GM12878 (cell line): ENCODE measurements at regions not wholly inside any gene's neighbourhood (a gene's known extent, or its start where the extent isn't known, plus 50 kb on each side); places are given as distances from the start of the nearest gene placed in this dataset.

ENCODE experiments used
- ATAC-seq: fragments of 200-7000 bp; cut with Tn5 transposase; 3 replicates; pipeline ENCODE4 v1.9.1; 2020; ENCODE audit warnings: mild to moderate bottlenecking, moderate library complexity
- BruUV-seq: library from RNA; stranded (reverse); fragments of 400-500 nt; replicated peaks from 2 replicates; lab custom pipeline; 2021; lab: Mats Ljungman, UMichigan
- CTCF ChIA-PET: fragments of 300-600 bp; sonication (Branson Sonifier 250); formaldehyde crosslinking; extraction: SDS; loops from one replicate; lab custom pipeline; 2021; ENCODE audit warnings: inconsistent platforms; lab: Yijun Ruan, JAX
- POLR2A ChIA-PET: fragments of 350-600 bp; formaldehyde crosslinking; extraction: SDS; loops from one replicate; lab custom pipeline; 2021; ENCODE audit warnings: inconsistent platforms; lab: Charles Lee
- RAD21 ChIA-PET: fragments of 300-600 bp; sonication (Branson Sonifier 250); formaldehyde crosslinking; loops from one replicate; lab custom pipeline; 2023; ENCODE audit warnings: antibody characterized with exemption; ENCODE audit not compliant: unreplicated experiment; lab: Charles Lee
- SMC1A ChIA-PET: fragments of 300-600 bp; sonication (Branson Sonifier 250); formaldehyde crosslinking; loops from one replicate; lab custom pipeline; 2023; ENCODE audit not compliant: unreplicated experiment, uncharacterized antibody; lab: Charles Lee
- DNase-seq: peaks from one replicate; pipeline ENCODE4 v3.0.0-alpha.2; 2011; ENCODE audit warnings: low read depth, low spot score
- FAIRE-seq: peaks from 3 replicates; lab custom pipeline; 2011; peaks lifted over from hg19 to GRCh38; lab: Jason Lieb, UNC
- H2AFZ ChIP-seq: 2 replicates; pipeline ENCODE4 v1.6.0; 2011; ENCODE audit warnings: low read depth, low read length, control low read depth; ENCODE audit not compliant: control insufficient read depth
- H3K27ac ChIP-seq: 2 replicates; pipeline ENCODE4 v1.5.1; 2011; ENCODE audit warnings: control low read depth; ENCODE audit not compliant: control insufficient read depth, insufficient read depth
- H3K27me3 ChIP-seq, 2 experiments: replicated peaks in 1 of 2; 2 replicates each; pipeline versions ENCODE4 v1.6.0 to v1.6.1; 2011; ENCODE audit warnings: low read length in 1 of 2; ENCODE audit not compliant: control insufficient read depth in 2 of 2, insufficient read depth in 2 of 2
- H3K36me3 ChIP-seq, 2 experiments: 2 replicates each; pipeline ENCODE4 v1.5.1; 2011; ENCODE audit warnings: low read length in 1 of 2; ENCODE audit not compliant: control insufficient read depth in 2 of 2, insufficient read depth in 2 of 2
- H3K4me1 ChIP-seq: 2 replicates; pipeline ENCODE4 v1.6.1; 2011; ENCODE audit warnings: mild to moderate bottlenecking, low read length, moderate library complexity, mixed read lengths; ENCODE audit not compliant: control insufficient read depth, insufficient read depth
- H3K4me2 ChIP-seq: 2 replicates; pipeline ENCODE4 v1.6.0; 2011; ENCODE audit warnings: control low read depth; ENCODE audit not compliant: control insufficient read depth, insufficient read depth
- H3K4me3 ChIP-seq: fragments of 200-600 bp; sonication (generic); 2 replicates; pipeline ENCODE4 v1.5.1; 2016
- H3K79me2 ChIP-seq: 2 replicates; pipeline ENCODE4 v1.6.0; 2011; ENCODE audit warnings: low read length; ENCODE audit not compliant: control insufficient read depth, insufficient read depth
- H3K9ac ChIP-seq: 2 replicates; pipeline ENCODE4 v1.8.0; 2011; ENCODE audit warnings: low read length, control low read depth, mixed read lengths; ENCODE audit not compliant: control insufficient read depth, insufficient read depth
- H3K9me3 ChIP-seq: replicated peaks from 3 replicates; pipeline ENCODE4 v1.5.1; 2011; ENCODE audit warnings: mild to moderate bottlenecking, low read length; ENCODE audit not compliant: control insufficient read depth, insufficient read depth
- H4K20me1 ChIP-seq: 2 replicates; pipeline ENCODE4 v1.6.0; 2011; ENCODE audit not compliant: control insufficient read depth, insufficient read depth
- FOS ChIP-seq: IDR thresholded peaks from 3 replicates; pipeline ENCODE4 v1.6.1; 2011; ENCODE audit warnings: borderline replicate concordance; ENCODE audit not compliant: insufficient read length; ENCODE audit errors: extremely low read depth
- KAT2A ChIP-seq: conservative IDR thresholded peaks from 2 replicates; pipeline ENCODE4 v1.6.1; 2011; ENCODE audit warnings: low read depth, low read length; ENCODE audit not compliant: control insufficient read depth
- LARP7 ChIP-seq: fragments of 450-650 bp; IDR thresholded peaks from 2 replicates; pipeline ENCODE4 v1.6.1; 2017; ENCODE audit warnings: mild to moderate bottlenecking
- MEF2B ChIP-seq: fragments of 450-650 bp; IDR thresholded peaks from 2 replicates; pipeline ENCODE4 v1.6.1; 2018; ENCODE audit warnings: mild to moderate bottlenecking, moderate library complexity; ENCODE audit not compliant: partially characterized antibody, poor library complexity, severe bottlenecking
- MYC ChIP-seq: IDR thresholded peaks from 2 replicates; pipeline ENCODE4 v1.6.1; 2011; ENCODE audit warnings: mild to moderate bottlenecking, low read length, moderate library complexity, inconsistent platforms; ENCODE audit not compliant: insufficient read depth, insufficient replicate concordance, insufficient read length, severe bottlenecking
- NFYA ChIP-seq: IDR thresholded peaks from 2 replicates; pipeline ENCODE4 v1.6.1; 2011; ENCODE audit warnings: low read depth, mild to moderate bottlenecking, low read length, improper control_type of control experiment, borderline replicate concordance
- SREBF2 ChIP-seq: IDR thresholded peaks from 2 replicates; pipeline ENCODE4 v1.6.1; 2012; ENCODE audit warnings: mild to moderate bottlenecking, low read length
- TCF7 ChIP-seq: IDR thresholded peaks from 2 replicates; pipeline ENCODE4 v1.6.1; 2014; ENCODE audit warnings: antibody characterized with exemption, borderline replicate concordance
- USF1 ChIP-seq: IDR thresholded peaks from 2 replicates; pipeline ENCODE4 v1.6.1; 2011; ENCODE audit warnings: borderline replicate concordance, low read depth, mild to moderate bottlenecking, moderate library complexity, mixed read lengths, low read length; ENCODE audit not compliant: insufficient read depth; ENCODE audit errors: extremely low read length
- WGBS: methylation state at CpG from one replicate; pipeline ENCODE4 v1.1.6; 2016; ENCODE audit warnings: low lambda C conversion rate; ENCODE audit not compliant: insufficient replicate concordance, insufficient coverage; ENCODE audit errors: missing lambda C conversion rate; 5-methylcytosine and 5-hydroxymethylcytosine counted together
- in situ Hi-C: fragments of 300-500 bp; cut with MboI; formaldehyde crosslinking; loops from 9 replicates; pipeline ENCODE4 v1.14.3; 2018; ENCODE audit warnings: mixed read lengths
- intact Hi-C: fragments of 100-400 bp; cut with micrococcal nuclease; formaldehyde crosslinking; loops from one replicate; pipeline ENCODE4 v1.14.2; 2022; ENCODE audit not compliant: unreplicated experiment
- TF ChIP-seq, protein P1 (sequence below): fragments of 450-650 bp; IDR thresholded peaks from 2 replicates; pipeline ENCODE4 v1.6.1; 2016; ENCODE audit warnings: mild to moderate bottlenecking

GRCh38 chr10:3245395-3245794, 72.8 kb upstream of the PITRM1 start (continued):
- no peak for TF ChIP-seq MEF2B
- no peak for TF ChIP-seq SREBF2
- no peak for TF ChIP-seq USF1
- TF ChIP-seq LARP7 = no peak
- TF ChIP-seq MYC = no peak

GRCh38 chr10:3241967-3242650, 69.5 kb upstream of the PITRM1 start:
- no peaks in the 10 kb centered on the region for H3K79me2 ChIP-seq
- H3K27ac ChIP-seq = no peak overlapping the region
- ChIA-PET CTCF (interaction anchor here (2.6 kb wide), 1 partner anchor 1416 kb away, joined by 15 read pairs; no protein-coding TSS in a partner anchor), SMC1A (no interaction called here), POLR2A (no interaction called here), RAD21 (interaction anchor here (0.6 kb wide), 1 partner anchor 39 kb away, joined by 6 read pairs; no protein-coding TSS in a partner anchor)
- H3K9ac ChIP-seq = no peak overlapping the region
- H3K4me2 ChIP-seq = no peak overlapping the region
- H3K9me3 ChIP-seq = no peaks in the 10 kb centered on the region
- ATAC-seq (no peak), FAIRE-seq (no peak)
- H3K27me3 ChIP-seq = peaks cover 0 to 1% of the 10 kb centered on the region in 2 experiments; a peak in 1 of 4 replicates
- WGBS = 64% methylated on average over 10 of the region's 10 CpGs
- no peak overlapping the region for H3K4me3 ChIP-seq
- no peaks in the 10 kb centered on the region for H3K4me1 ChIP-seq
- in situ Hi-C loops = loop anchor here (10.0 kb wide), 1 partner anchor 1423 kb away; no protein-coding TSS in a partner anchor
- H3K36me3 ChIP-seq = no peaks in the 10 kb centered on the region
- no peaks in the 10 kb centered on the region for H4K20me1 ChIP-seq
- BruUV-seq = no TSS peak
- H2AFZ ChIP-seq = no peak overlapping the region
- no peak for TF ChIP-seq FOS
- TF ChIP-seq, protein P1, sequence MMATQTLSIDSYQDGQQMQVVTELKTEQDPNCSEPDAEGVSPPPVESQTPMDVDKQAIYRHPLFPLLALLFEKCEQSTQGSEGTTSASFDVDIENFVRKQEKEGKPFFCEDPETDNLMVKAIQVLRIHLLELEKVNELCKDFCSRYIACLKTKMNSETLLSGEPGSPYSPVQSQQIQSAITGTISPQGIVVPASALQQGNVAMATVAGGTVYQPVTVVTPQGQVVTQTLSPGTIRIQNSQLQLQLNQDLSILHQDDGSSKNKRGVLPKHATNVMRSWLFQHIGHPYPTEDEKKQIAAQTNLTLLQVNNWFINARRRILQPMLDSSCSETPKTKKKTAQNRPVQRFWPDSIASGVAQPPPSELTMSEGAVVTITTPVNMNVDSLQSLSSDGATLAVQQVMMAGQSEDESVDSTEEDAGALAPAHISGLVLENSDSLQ = no peak
- TF ChIP-seq NFYA = no peak
- TF ChIP-seq KAT2A = no peak
- TF ChIP-seq TCF7 = no peak
- TF ChIP-seq, all 136 proteins: peak for 0
- intact Hi-C loops = no loop called here
- no peak for DNase-seq
